Heart left ventricle (tissue), 16 donors: ENCODE measurements at regions not wholly inside any gene's neighbourhood (a gene's known extent, or its start where the extent isn't known, plus 50 kb on each side); places are given as distances from the start of the nearest gene placed in this dataset.

Experiments used
- ATAC-seq, 4 donors: fragments of 200-7000 bp; cut with Tn5 transposase; one replicate each; pipeline ENCODE4 v1.9.1; 2020 to 2022; ENCODE audit warnings: moderate library complexity in 4 of 4, mild to moderate bottlenecking in 3 of 4, moderate number of reproducible peaks in 1 of 4
- DNase-seq, 5 donors: peaks; one replicate each; pipeline ENCODE4 v3.0.0-alpha.2; 2020
- H3K27ac ChIP-seq, 12 donors: fragments of 200-600 bp; sonication (generic) in 4 of 12; one replicate each; pipeline versions ENCODE4 v1.5.0 to v1.8.0; 2016 to 2022; ENCODE audit warnings: mild to moderate bottlenecking in 2 of 12
- H3K27me3 ChIP-seq, 9 donors: fragments of 200-600 bp; sonication (generic) in 2 of 9; one replicate each; pipeline versions ENCODE4 v1.5.1 to v1.8.0; 2016 to 2022; ENCODE audit warnings: mild to moderate bottlenecking in 3 of 9
- H3K36me3 ChIP-seq, 9 donors: fragments of 200-600 bp; sonication (generic) in 2 of 9; one replicate each; pipeline versions ENCODE4 v1.5.0 to v1.8.0; 2018 to 2022; ENCODE audit warnings: mild to moderate bottlenecking in 2 of 9
- H3K4me1 ChIP-seq, 12 donors: fragments of 200-600 bp; sonication (generic) in 4 of 12; one replicate each; pipeline versions ENCODE4 v1.5.0 to v1.8.0; 2016 to 2022; ENCODE audit warnings: mild to moderate bottlenecking in 3 of 12
- H3K4me3 ChIP-seq, 12 donors: fragments of 200-600 bp; sonication (generic) in 4 of 12; one replicate each; pipeline versions ENCODE4 v1.5.0 to v1.8.0; 2017 to 2022; ENCODE audit warnings: mild to moderate bottlenecking in 9 of 12, moderate library complexity in 4 of 12
- H3K9me3 ChIP-seq, 12 donors: fragments of 200-600 bp; sonication (generic) in 4 of 12; one replicate each; pipeline versions ENCODE4 v1.5.0 to v1.8.0; 2016 to 2022; ENCODE audit warnings: mild to moderate bottlenecking in 1 of 12
- POLR2A ChIP-seq, 2 donors: fragments of 450-650 bp; IDR thresholded peaks; one replicate each; pipeline ENCODE4 v1.6.1; 2017; ENCODE audit warnings: antibody characterized with exemption in 2 of 2, mild to moderate bottlenecking in 2 of 2, moderate library complexity in 2 of 2
- WGBS, 4 donors: extraction: QIAGEN DNeasy Blood & Tissue Kit in 2 of 4; methylation state at CpG; one replicate each; pipeline versions ENCODE4 v1.1.5 to v1.1.7; 2013 to 2018; 5-methylcytosine and 5-hydroxymethylcytosine counted together
- intact Hi-C, 10 donors: fragments of 100-400 bp; cut with DNase I; formaldehyde crosslinking; loops; one replicate each; pipeline versions ENCODE4 v1.11.1 to v1.14.2; 2022
- TF ChIP-seq, protein P1 (sequence below), 12 donors: fragments of 200-600 bp; sonication (generic) in 4 of 12; IDR thresholded peaks; one replicate each; pipeline versions ENCODE4 v1.5.0 to v1.8.0; 2018 to 2022; ENCODE audit warnings: antibody characterized with exemption in 12 of 12, mild to moderate bottlenecking in 5 of 12
- donor health status: ischemic (EF 13 %, LVEDD 7.1; RV severe dilation, severe dysfunction).
- donor health status: healthy with polysubstance abuse.
- donor health status: DM: no; HTN: yes; CAD: no.
- donor health status: DM: no; HTN: no; CAD: no.
- donor health status: ischemic (EF 25% LVEDD 6.9; RV normal size, moderate dysfunction).
- donor health status: ischemic (EF 25% LVEDD 5.7; RV mildly dilated, moderate dysfunction).
- donor health status: healthy.
- donor health status: DM: yes; HTN: yes; CAD: no.
- donor health status: ischemic (EF 35%, LVEDD 5.7; RV mildly dilated, moderate dysfunction).
- donor health status: nonischemic (EF 11% LVEDD 7.7; RV severe dilation, severe dysfunction).
- donor health status: DM: yes; HTN: yes; CAD: no.
- donor health status: PGD.
- donor health status: ischemic (EF 29% LVEDD 5.4; RV normal size, mild dysfunction).
- donor health status: nonischemic (EF 23%, LVEDD 6.1; RV moderate dilation, normal function).

DNA sequence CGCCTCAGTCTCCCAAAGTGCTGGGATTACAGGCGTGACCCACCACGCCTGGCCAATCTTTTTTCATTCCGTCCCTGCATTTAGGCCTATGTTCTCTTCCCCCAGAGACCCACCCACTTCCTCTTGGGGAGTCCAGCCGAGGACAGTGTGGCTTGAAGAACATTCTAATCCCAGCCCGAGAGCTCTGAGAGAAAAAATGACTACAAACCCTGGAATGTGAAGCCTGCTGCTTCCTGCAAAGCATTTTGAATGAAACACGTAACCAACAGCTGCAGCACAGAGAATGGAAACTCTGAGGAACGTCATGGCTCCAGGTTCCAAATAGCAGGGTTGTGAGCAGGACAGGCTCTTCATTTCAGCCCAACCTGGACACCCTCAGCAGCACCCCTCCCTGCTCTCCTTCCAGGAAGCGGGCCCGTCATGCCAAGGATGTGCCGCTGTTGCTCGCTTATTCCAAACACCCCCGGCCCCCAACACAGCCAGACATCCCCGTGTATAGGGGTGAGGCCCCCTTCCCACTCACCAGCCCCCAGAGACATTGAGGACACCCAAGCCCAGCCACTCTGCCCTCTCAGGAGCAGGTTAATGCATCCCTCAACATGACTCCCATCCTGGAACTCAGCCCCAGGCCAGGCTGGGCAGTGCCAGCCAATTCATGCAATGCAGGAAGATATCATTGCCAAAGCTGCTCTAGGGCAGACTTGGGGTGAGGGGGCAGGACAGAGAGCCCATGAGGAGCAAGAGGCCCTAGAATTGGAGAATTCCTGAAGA lies 139.8 kb downstream of the ZFP36L2 start:
- Histone ChIP-seq H3K36me3 (no peaks in the 10 kb centered on the region), H3K27me3 (no peaks in the 10 kb centered on the region), H3K4me3 (no peak overlapping the region), H3K9me3 (peaks cover 0 to 18% (median 9%) of the 10 kb centered on the region in 12 donors), H3K27ac (peak overlapping the region; percentile 74 to 96 (median 89)), H3K4me1 (peaks cover 12 to 60% (median 56%) of the 10 kb centered on the region in 12 donors)
- TF ChIP-seq, protein P1, sequence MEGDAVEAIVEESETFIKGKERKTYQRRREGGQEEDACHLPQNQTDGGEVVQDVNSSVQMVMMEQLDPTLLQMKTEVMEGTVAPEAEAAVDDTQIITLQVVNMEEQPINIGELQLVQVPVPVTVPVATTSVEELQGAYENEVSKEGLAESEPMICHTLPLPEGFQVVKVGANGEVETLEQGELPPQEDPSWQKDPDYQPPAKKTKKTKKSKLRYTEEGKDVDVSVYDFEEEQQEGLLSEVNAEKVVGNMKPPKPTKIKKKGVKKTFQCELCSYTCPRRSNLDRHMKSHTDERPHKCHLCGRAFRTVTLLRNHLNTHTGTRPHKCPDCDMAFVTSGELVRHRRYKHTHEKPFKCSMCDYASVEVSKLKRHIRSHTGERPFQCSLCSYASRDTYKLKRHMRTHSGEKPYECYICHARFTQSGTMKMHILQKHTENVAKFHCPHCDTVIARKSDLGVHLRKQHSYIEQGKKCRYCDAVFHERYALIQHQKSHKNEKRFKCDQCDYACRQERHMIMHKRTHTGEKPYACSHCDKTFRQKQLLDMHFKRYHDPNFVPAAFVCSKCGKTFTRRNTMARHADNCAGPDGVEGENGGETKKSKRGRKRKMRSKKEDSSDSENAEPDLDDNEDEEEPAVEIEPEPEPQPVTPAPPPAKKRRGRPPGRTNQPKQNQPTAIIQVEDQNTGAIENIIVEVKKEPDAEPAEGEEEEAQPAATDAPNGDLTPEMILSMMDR (IDR thresholded peaks at IDR 0.05): no peak
- TF ChIP-seq POLR2A (IDR thresholded peaks at IDR 0.05): no peak
- 30 to 52% (median 43%) methylated on average over 12 to 14 of the region's 14 CpGs for WGBS, 4 donors
- DNase-seq (peak; percentile 71 to 88 (median 84)), ATAC-seq (peak; percentile 85 to 89 (median 88))
- intact Hi-C loops: loop anchor here in 1 of 10 donors (1.0 to 2.0 kb wide), 2 partner anchors 14 to 141 kb away; no protein-coding TSS in a partner anchor

DNA sequence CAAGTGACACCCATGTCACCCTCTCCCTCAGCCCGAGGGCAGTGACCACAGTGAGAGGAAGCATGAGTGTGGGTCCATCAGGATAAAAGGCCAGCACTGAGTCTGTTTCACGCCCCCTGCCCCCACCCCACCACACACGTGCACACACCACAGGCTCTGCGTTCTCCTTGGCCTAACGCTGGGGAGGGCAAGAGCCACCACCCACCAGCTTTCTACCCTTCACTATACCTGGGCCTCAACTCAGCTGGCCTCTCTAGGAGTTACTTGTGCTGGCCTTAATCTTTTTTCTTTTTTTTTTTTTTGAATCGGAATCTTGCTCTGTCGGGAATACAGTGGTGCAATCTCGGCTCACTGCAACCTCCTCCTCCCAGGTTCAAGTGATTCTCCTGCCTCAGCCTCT lies 140.5 kb downstream of the ZFP36L2 start:
- 62 to 76% (median 72%) methylated on average over 8 of the region's 8 CpGs for WGBS, 4 donors
- H3K4me3 ChIP-seq: no peak overlapping the region
- peaks cover 0 to 11% (median 7%) of the 10 kb centered on the region in 12 donors for H3K9me3 ChIP-seq
- intact Hi-C loops: loop anchor here in 1 of 10 donors (1.0 to 2.0 kb wide), 2 partner anchors 15 to 141 kb away; no protein-coding TSS in a partner anchor
- TF ChIP-seq, protein P1 (IDR thresholded peaks at IDR 0.05): no peak
- TF ChIP-seq POLR2A (IDR thresholded peaks at IDR 0.05): no peak
- no peaks in the 10 kb centered on the region for H3K27me3 ChIP-seq
- H3K36me3 ChIP-seq: no peaks in the 10 kb centered on the region
- peak in 1 of 5 donors; percentile 24 for DNase-seq
- ATAC-seq: no peak
- peaks cover 12 to 64% (median 58%) of the 10 kb centered on the region in 12 donors for H3K4me1 ChIP-seq
- H3K27ac ChIP-seq: peak overlapping the region; percentile 74 to 96 (median 89)

DNA sequence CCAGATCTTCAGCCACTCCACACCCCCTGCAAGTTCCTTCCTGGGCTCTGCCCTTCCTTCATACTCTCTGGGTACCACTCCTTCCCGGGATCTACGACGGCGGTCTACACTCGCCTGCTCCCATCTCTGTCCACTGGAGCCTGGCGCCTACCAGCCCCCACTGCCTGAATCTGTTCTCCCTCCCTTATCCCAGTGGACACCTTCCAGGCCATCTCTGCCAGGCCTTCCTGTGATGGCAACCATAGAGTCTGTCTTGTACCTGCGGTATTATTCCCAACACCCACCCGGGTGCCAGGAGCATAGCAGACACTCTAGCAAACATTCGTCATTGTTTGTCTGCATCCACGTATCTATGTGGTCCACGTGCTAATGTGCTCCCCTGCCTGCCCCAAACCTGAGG lies 140.9 kb downstream of the ZFP36L2 start:
- peak overlapping the region; percentile 74 to 96 (median 89) for H3K27ac ChIP-seq
- no peak for TF ChIP-seq POLR2A (IDR thresholded peaks at IDR 0.05)
- TF ChIP-seq, protein P1 (IDR thresholded peaks at IDR 0.05): no peak
- H3K27me3 ChIP-seq: no peaks in the 10 kb centered on the region
- no peaks in the 10 kb centered on the region for H3K36me3 ChIP-seq
- H3K4me3 ChIP-seq: no peak overlapping the region
- peaks cover 0 to 7% (median 2%) of the 10 kb centered on the region in 12 donors for H3K9me3 ChIP-seq
- ATAC-seq: no peak
- H3K4me1 ChIP-seq: peaks cover 12 to 68% (median 60%) of the 10 kb centered on the region in 12 donors
- WGBS, 4 donors: 83 to 90% (median 87%) methylated on average over 11 of the region's 11 CpGs
- intact Hi-C loops: no loop called here
- no peak for DNase-seq

DNA sequence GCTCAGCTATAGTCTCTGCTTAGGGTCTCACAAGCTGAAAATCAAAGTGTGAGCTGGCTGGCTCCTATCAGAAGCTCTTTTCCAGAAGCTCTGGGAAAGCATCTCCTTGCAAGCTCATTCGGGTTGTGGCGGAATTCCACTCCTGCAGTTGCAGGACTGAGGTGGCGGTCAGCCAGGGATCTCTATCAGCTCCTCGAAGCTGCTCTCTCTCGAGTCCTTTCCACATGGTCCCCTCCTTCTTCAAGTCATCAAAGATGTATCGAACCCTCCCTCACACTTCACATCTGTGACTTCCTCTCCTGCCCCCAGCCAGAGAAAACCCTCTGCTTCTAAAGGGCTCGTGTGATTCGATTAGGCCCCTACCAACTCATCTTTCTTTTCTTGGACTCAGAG lies 141.7 kb downstream of the ZFP36L2 start:
- Histone ChIP-seq H3K9me3 (no peaks in the 10 kb centered on the region), H3K4me3 (no peak overlapping the region), H3K27ac (peak overlapping the region; percentile 74 to 96 (median 89)), H3K27me3 (no peaks in the 10 kb centered on the region), H3K36me3 (no peaks in the 10 kb centered on the region), H3K4me1 (peaks cover 12 to 69% (median 61%) of the 10 kb centered on the region in 12 donors)
- TF ChIP-seq POLR2A (IDR thresholded peaks at IDR 0.05): no peak
- TF ChIP-seq, protein P1 (IDR thresholded peaks at IDR 0.05): no peak
- WGBS, 4 donors: 31 to 45% (median 35%) methylated on average over 8 of the region's 8 CpGs
- DNase-seq (peak in 4 of 5 donors; percentile 71 to 79 (median 76)), ATAC-seq (no peak)
- intact Hi-C loops: loop anchor here in 2 of 10 donors (5.0 kb wide), 2 partner anchors 122 to 138 kb away; no protein-coding TSS in a partner anchor
